ENCODE measurements at regions not wholly inside any gene's neighbourhood (a gene's known extent, or its start where the extent isn't known, plus 50 kb on each side); places are given as distances from the start of the nearest gene placed in this dataset.

DNA sequence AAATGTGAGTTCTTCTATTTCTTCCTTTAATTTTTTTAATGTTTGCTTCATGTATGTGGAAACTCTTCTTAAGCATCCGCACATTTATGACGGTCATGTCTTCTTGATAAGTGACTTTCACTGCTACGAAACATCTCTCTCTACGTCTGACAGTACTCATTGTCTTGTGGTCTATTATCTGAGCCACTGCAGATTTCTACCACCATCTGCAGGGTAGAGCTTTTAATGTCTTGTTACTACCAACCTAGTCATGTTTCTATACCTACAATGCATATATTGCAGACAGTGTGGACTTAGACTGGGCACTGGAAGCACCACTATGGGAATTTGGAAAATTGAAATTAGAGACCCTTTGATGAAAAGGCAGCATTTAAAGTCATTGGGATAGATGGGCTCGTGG is 75.4 kb upstream of the ARHGEF7 start:
- Histone ChIP-seq H3K27me3 (no peaks in the 10 kb centered on the region), H3K4me1 (no peaks in the 10 kb centered on the region), H3K36me3 (no peaks in the 10 kb centered on the region), H3K27ac (no peak overlapping the region), H3K4me3 (no peak overlapping the region), H3K9me3 (no peaks in the 10 kb centered on the region)
- intact Hi-C loops (cut with DNase I): loop anchor here (5.0 to 10.0 kb wide), 2 partner anchors 112 to 445 kb away; no protein-coding TSS in a partner anchor
- 77 to 82% methylated on average over 5 of the region's 5 CpGs for WGBS, 2 donors
- TF ChIP-seq, protein P1, sequence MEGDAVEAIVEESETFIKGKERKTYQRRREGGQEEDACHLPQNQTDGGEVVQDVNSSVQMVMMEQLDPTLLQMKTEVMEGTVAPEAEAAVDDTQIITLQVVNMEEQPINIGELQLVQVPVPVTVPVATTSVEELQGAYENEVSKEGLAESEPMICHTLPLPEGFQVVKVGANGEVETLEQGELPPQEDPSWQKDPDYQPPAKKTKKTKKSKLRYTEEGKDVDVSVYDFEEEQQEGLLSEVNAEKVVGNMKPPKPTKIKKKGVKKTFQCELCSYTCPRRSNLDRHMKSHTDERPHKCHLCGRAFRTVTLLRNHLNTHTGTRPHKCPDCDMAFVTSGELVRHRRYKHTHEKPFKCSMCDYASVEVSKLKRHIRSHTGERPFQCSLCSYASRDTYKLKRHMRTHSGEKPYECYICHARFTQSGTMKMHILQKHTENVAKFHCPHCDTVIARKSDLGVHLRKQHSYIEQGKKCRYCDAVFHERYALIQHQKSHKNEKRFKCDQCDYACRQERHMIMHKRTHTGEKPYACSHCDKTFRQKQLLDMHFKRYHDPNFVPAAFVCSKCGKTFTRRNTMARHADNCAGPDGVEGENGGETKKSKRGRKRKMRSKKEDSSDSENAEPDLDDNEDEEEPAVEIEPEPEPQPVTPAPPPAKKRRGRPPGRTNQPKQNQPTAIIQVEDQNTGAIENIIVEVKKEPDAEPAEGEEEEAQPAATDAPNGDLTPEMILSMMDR (IDR thresholded peaks at IDR 0.05): no peak
- TF ChIP-seq EP300 (IDR thresholded peaks at IDR 0.05): no peak
- TF ChIP-seq POLR2AphosphoS5 (IDR thresholded peaks at IDR 0.05): no peak
- no peak for TF ChIP-seq POLR2A (IDR thresholded peaks at IDR 0.05)
- DNase-seq: no peak

DNA sequence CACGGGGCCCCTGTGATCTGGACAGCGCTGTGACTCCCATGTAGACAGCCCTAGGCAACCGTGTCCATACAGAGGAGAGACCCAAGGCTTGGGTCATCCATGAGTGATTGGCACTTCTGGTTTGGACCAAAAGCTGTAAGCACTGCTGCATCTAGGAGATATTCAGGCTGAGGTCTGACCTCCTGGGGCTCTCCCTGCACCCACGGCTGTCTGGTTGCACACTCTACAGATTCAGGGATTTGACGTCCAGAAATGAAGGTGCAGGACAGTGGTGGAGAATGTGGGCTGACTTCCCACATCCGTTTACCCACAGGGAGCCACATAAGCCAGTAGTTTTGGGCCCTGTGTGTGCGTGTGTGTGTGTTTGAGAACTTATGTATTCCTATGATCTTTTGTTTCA is 76.2 kb upstream of the ARHGEF7 start:
- intact Hi-C loops (cut with DNase I): loop anchor here (5.0 kb wide), 1 partner anchor 112 kb away; no protein-coding TSS in a partner anchor
- TF ChIP-seq POLR2A (IDR thresholded peaks at IDR 0.05) (no peak), POLR2AphosphoS5 (IDR thresholded peaks at IDR 0.05) (no peak), EP300 (IDR thresholded peaks at IDR 0.05) (no peak)
- TF ChIP-seq, protein P1 (IDR thresholded peaks at IDR 0.05): no peak
- no peaks in the 10 kb centered on the region for H3K4me1 ChIP-seq
- no peaks in the 10 kb centered on the region for H3K36me3 ChIP-seq
- no peak for DNase-seq
- no peak overlapping the region for H3K27ac ChIP-seq
- 76 to 79% methylated on average over 7 of the region's 7 CpGs for WGBS, 2 donors
- no peaks in the 10 kb centered on the region for H3K27me3 ChIP-seq
- no peaks in the 10 kb centered on the region for H3K9me3 ChIP-seq
- H3K4me3 ChIP-seq: no peak overlapping the region

DNA sequence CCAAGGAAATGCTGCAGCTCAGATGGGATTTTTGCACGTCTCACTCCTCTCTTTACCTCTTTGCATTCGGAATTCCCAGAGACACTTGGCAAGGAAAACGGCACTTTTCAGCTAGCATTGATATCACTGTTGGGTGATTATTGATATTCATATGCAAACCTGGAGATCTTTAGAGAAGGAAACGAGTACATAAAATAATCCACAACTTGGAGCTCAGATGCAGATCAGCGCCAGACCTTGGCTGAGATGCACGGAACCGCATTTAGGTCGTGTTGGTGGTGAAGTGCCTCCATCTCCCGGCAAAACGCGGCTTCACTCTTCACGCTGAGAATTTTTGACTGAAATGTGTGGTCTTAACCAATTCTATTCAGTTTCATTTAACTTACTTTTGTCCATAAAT is 77.2 kb upstream of the ARHGEF7 start:
- intact Hi-C loops (cut with DNase I): loop anchor here (5.0 kb wide), 1 partner anchor 111 kb away; no protein-coding TSS in a partner anchor
- no peak overlapping the region for H3K27ac ChIP-seq
- TF ChIP-seq EP300 (IDR thresholded peaks at IDR 0.05) (no peak), POLR2A (IDR thresholded peaks at IDR 0.05) (no peak), POLR2AphosphoS5 (IDR thresholded peaks at IDR 0.05) (no peak)
- TF ChIP-seq, protein P1 (IDR thresholded peaks at IDR 0.05): no peak
- no peaks in the 10 kb centered on the region for H3K9me3 ChIP-seq
- 75 to 79% methylated on average over 12 of the region's 12 CpGs for WGBS, 2 donors
- H3K36me3 ChIP-seq: no peaks in the 10 kb centered on the region
- no peak overlapping the region for H3K4me3 ChIP-seq
- DNase-seq: no peak
- no peaks in the 10 kb centered on the region for H3K4me1 ChIP-seq
- no peaks in the 10 kb centered on the region for H3K27me3 ChIP-seq

DNA sequence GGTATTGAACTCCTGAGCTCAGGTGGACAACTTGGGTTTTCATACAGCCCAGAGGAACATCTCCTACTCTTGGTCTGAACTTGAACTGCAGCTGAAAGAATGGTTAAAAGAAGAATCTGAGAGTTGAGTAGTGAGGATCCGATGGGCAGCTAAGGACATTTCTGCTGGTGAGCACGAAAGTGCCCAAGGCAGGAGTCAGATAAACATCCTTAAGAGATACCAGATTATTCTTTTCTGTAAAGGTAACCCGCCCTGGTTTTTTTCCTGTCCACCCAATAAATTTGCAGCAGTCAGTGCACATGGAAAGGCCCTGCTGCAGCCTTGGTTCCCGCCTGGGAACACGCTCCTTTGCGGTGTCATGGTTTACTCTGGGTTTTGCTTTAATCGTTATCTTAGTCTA is 78.4 kb upstream of the ARHGEF7 start:
- Histone ChIP-seq H3K27me3 (peaks cover 0 to 5% (median 0%) of the 10 kb centered on the region in 3 donors), H3K9me3 (no peaks in the 10 kb centered on the region), H3K27ac (no peak overlapping the region), H3K36me3 (no peaks in the 10 kb centered on the region), H3K4me1 (no peaks in the 10 kb centered on the region), H3K4me3 (no peak overlapping the region)
- DNase-seq: no peak
- intact Hi-C loops (cut with DNase I): loop anchor here (5.0 kb wide), 1 partner anchor 109 kb away; no protein-coding TSS in a partner anchor
- TF ChIP-seq EP300 (IDR thresholded peaks at IDR 0.05): no peak
- TF ChIP-seq, protein P1 (IDR thresholded peaks at IDR 0.05): no peak
- no peak for TF ChIP-seq POLR2AphosphoS5 (IDR thresholded peaks at IDR 0.05)
- no peak for TF ChIP-seq POLR2A (IDR thresholded peaks at IDR 0.05)
- 76 to 86% methylated on average over 7 of the region's 7 CpGs for WGBS, 2 donors

DNA sequence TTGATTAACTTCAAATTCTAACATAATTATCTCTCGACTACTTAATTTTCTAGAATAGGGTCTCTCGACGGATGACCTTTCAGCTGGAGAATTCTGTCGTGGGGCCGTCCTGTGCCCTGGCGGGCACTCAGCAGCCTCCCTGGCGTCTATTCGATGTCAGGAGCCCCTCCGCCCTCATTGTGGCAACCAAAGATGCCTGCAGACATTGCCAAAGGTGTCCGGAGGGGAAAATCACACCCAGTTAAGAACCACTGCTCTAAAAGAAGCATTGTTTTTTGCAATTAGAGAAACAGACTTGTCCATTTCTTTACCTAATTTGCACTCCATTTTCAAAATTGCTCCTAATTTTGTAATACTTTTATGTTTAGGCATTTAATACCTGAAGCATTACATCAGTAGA is 79.2 kb upstream of the ARHGEF7 start:
- intact Hi-C loops (cut with DNase I): loop anchor here (5.0 kb wide), 1 partner anchor 109 kb away; no protein-coding TSS in a partner anchor
- 85 to 86% methylated on average over 10 of the region's 10 CpGs for WGBS, 2 donors
- no peak for DNase-seq
- H3K36me3 ChIP-seq: no peaks in the 10 kb centered on the region
- TF ChIP-seq, protein P1 (IDR thresholded peaks at IDR 0.05): no peak
- TF ChIP-seq POLR2AphosphoS5 (IDR thresholded peaks at IDR 0.05) (no peak), POLR2A (IDR thresholded peaks at IDR 0.05) (no peak), EP300 (IDR thresholded peaks at IDR 0.05) (no peak)
- H3K9me3 ChIP-seq: no peaks in the 10 kb centered on the region
- no peak overlapping the region for H3K4me3 ChIP-seq
- H3K4me1 ChIP-seq: no peaks in the 10 kb centered on the region
- H3K27ac ChIP-seq: no peak overlapping the region
- H3K27me3 ChIP-seq: peaks cover 0 to 5% (median 0%) of the 10 kb centered on the region in 3 donors
